ENCODE measurements at regions not wholly inside any gene's neighbourhood (a gene's known extent, or its start where the extent isn't known, plus 50 kb on each side); places are given as distances from the start of the nearest gene placed in this dataset.

- DNase-seq = no peak
Measured at GRCh38 chr2:150309311-150310080, 178.0 kb downstream of the RND3 start.

- no peak for DNase-seq
Measured at GRCh38 chr2:150307258-150307657, 180.2 kb downstream of the RND3 start.

GRCh38 chr2:150303281-150303680, 184.2 kb downstream of the RND3 start:
- no peak for DNase-seq

- DNase-seq = no peak
Measured at GRCh38 chr2:150298571-150299305, 188.7 kb downstream of the RND3 start.

- peak; percentile 71 for DNase-seq
Measured at GRCh38 chr2:150296770-150297546, 190.5 kb downstream of the RND3 start.

GRCh38 chr2:150295544-150295943, 191.9 kb downstream of the RND3 start:
- DNase-seq = no peak

GRCh38 chr2:150293771-150294170, 193.7 kb downstream of the RND3 start:
- no peak for DNase-seq

GRCh38 chr2:150292807-150293206, 194.7 kb downstream of the RND3 start:
- DNase-seq = no peak

GRCh38 chr2:150292192-150292591, 195.3 kb downstream of the RND3 start:
- no peak for DNase-seq

GRCh38 chr2:150286730-150287362, 200.6 kb downstream of the RND3 start:
- no peak for DNase-seq

GRCh38 chr2:150284116-150284515, 203.4 kb downstream of the RND3 start:
- no peak for DNase-seq

GRCh38 chr2:150282771-150283371, 204.6 kb downstream of the RND3 start:
- no peak for DNase-seq

GRCh38 chr2:150282357-150282756, 205.1 kb downstream of the RND3 start:
- peak; percentile 60 for DNase-seq

- peak; percentile 93 for DNase-seq
Measured at GRCh38 chr2:150280231-150280630, 207.2 kb downstream of the RND3 start.

GRCh38 chr2:150279686-150280085, 207.8 kb downstream of the RND3 start:
- no peak for DNase-seq

- no peak for DNase-seq
Measured at GRCh38 chr2:150276737-150277136, 210.7 kb downstream of the RND3 start.

- DNase-seq = no peak
Measured at GRCh38 chr2:150274108-150274507, 213.4 kb downstream of the RND3 start.

GRCh38 chr2:150271952-150272802, 215.3 kb downstream of the RND3 start:
- DNase-seq = peak; percentile 46

- DNase-seq = no peak
Measured at GRCh38 chr2:150267651-150268415, 219.6 kb downstream of the RND3 start.

GRCh38 chr2:150266931-150267330, 220.5 kb downstream of the RND3 start:
- no peak for DNase-seq

- DNase-seq = no peak
Measured at GRCh38 chr2:150264442-150264841, 223.0 kb downstream of the RND3 start.
